ENCODE measurements at regions not wholly inside any gene's neighbourhood (a gene's known extent, or its start where the extent isn't known, plus 50 kb on each side); places are given as distances from the start of the nearest gene placed in this dataset.

- H3K9me1 ChIP-seq (ENCODE audit: control insufficient read depth, insufficient read depth, low read length): no peaks in the 10 kb centered on the region
- DNase-seq (ENCODE audit: extremely low read depth in 1 of 4, low spot score in 3 of 4): no peak
- POLR2A ChIA-PET: interaction anchor here (0.7 kb wide), 1 partner anchor 19 kb away, joined by 3 read pairs; no protein-coding TSS in a partner anchor
- H3K4me1 ChIP-seq (replicated peaks in 1 of 2; ENCODE audit: control insufficient read depth in 2 of 2, insufficient read depth in 2 of 2, low read length in 2 of 2): peaks cover 0 to under 1% of the 10 kb centered on the region in 2 experiments; a peak in 1 of 5 replicates
- in situ Hi-C loops (cut with MboI) (no loop called here), intact Hi-C loops (cut with micrococcal nuclease) (loop anchor here (5.0 kb wide), 1 partner anchor 472 kb away; the partner anchor contains the start of gene CXCL12)
- peaks cover 3% of the 10 kb centered on the region for H4K20me1 ChIP-seq (replicated peaks; ENCODE audit: control insufficient read depth, insufficient read depth, low read length)
- no TSS peak for BruUV-seq (replicated peaks)
- no peak overlapping the region for H3K9ac ChIP-seq (ENCODE audit: insufficient read depth in 1 of 2, low read depth in 2 of 2, low read length in 2 of 2)
- H3K79me2 ChIP-seq (ENCODE audit: control insufficient read depth, insufficient read depth, low read length): no peaks in the 10 kb centered on the region
- ATAC-seq: no peak
- no peaks in the 10 kb centered on the region for H3K9me3 ChIP-seq (replicated peaks; ENCODE audit: control insufficient read depth, insufficient read depth, low read depth, low read length)
- no peak overlapping the region for H3K4me2 ChIP-seq (ENCODE audit: insufficient read depth, low read length)
- H3K27ac ChIP-seq (ENCODE audit: extremely low read depth, low read depth, low read length): no peak overlapping the region
- no peaks in the 10 kb centered on the region for H3K36me3 ChIP-seq (ENCODE audit: control insufficient read depth, insufficient read depth, low read length)
- peaks cover 0 to 20% of the 10 kb centered on the region in 2 experiments; a peak in 3 of 5 replicates for H3K27me3 ChIP-seq (ENCODE audit: control insufficient read depth in 2 of 2, insufficient read depth in 2 of 2, low read length in 2 of 2)
- H3K4me3 ChIP-seq: no peak overlapping the region
- TF ChIP-seq ZNF12 (CRISPR knock-in tag; IDR thresholded peaks at IDR 0.05): peak; percentile 64; the same call in 1 of the 2 replicates
- TF ChIP-seq MECOM (CRISPR knock-in tag; IDR thresholded peaks at IDR 0.05): no peak
- CTCF ChIA-PET (ENCODE audit: low intra/inter-chr PET ratio): no interaction called here
- no peak overlapping the region for H2AFZ ChIP-seq (ENCODE audit: low read depth, low read length)
- no peak for FAIRE-seq
These were observed 52.1 kb upstream of the TMEM72 start for GRCh38 chr10:44858988-44859387.

DNA sequence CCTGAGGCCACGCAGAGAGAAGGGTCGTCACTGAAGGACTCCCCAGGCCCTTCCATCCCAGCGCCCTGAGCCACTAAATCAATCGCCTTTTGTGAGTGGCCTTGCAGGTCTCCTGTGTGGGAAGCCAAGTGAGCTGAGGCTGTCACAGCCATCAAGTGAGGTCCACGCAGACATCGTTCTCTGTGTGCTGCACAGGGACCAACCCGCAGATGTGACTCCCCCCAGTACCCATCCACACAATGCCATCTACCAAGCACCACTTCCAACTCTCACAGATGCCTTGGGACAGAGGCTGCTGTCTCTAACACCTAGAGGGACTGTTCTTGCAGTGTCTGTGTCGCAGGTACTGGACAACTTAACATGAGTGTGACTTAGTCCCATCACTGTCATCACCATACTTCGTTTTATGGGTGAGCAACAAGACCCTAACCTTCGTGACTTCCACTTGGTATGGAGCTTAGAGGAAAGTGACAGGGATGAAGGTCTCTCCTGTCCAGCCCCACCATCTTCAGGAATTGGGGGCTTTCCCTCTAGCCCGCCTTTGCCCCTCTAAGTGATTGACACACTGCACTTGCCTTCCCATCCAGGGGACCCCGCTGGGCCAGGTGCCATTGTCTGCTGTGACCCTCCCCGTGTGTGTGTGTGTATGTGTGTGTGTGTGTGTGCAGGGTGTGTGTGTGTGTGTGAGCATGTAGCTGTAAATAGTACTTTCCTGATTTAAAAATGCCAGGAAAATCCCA lies 51.4 kb upstream of the TMEM72 start:
- H3K36me3 ChIP-seq (ENCODE audit: control insufficient read depth, insufficient read depth, low read length): no peaks in the 10 kb centered on the region
- no peak for TF ChIP-seq THAP7 (CRISPR knock-in tag; IDR thresholded peaks at IDR 0.05)
- peaks cover 0 to 6% of the 10 kb centered on the region in 2 experiments; a peak in 1 of 5 replicates for H3K4me1 ChIP-seq (replicated peaks in 1 of 2; ENCODE audit: control insufficient read depth in 2 of 2, insufficient read depth in 2 of 2, low read length in 2 of 2)
- no peaks in the 10 kb centered on the region for H3K9me1 ChIP-seq (ENCODE audit: control insufficient read depth, insufficient read depth, low read length)
- DNase-seq (ENCODE audit: extremely low read depth in 1 of 4, low spot score in 3 of 4) (no peak), FAIRE-seq (no peak), ATAC-seq (no peak)
- peaks cover 3% of the 10 kb centered on the region for H4K20me1 ChIP-seq (replicated peaks; ENCODE audit: control insufficient read depth, insufficient read depth, low read length)
- no peaks in the 10 kb centered on the region for H3K79me2 ChIP-seq (ENCODE audit: control insufficient read depth, insufficient read depth, low read length)
- no TSS peak for BruUV-seq (replicated peaks)
- H3K9ac ChIP-seq (ENCODE audit: insufficient read depth in 1 of 2, low read depth in 2 of 2, low read length in 2 of 2): no peak overlapping the region
- under 1% methylated on average over 13 of the region's 13 CpGs for WGBS (ENCODE audit: insufficient coverage, low coverage, missing lambda C conversion rate)
- H3K27me3 ChIP-seq (ENCODE audit: control insufficient read depth in 2 of 2, insufficient read depth in 2 of 2, low read length in 2 of 2): peaks cover 0 to 27% of the 10 kb centered on the region in 2 experiments; a peak in 3 of 5 replicates
- in situ Hi-C loops (cut with MboI) (loop anchor here (10.0 kb wide), 1 partner anchor 1195 kb away; no protein-coding TSS in a partner anchor), intact Hi-C loops (cut with micrococcal nuclease) (loop anchor here (5.0 kb wide), 1 partner anchor 472 kb away; the partner anchor contains the start of gene CXCL12)
- H3K4me3 ChIP-seq: no peak overlapping the region
- POLR2A ChIA-PET: interaction anchor here (0.7 kb wide), 1 partner anchor 20 kb away, joined by 3 read pairs; no protein-coding TSS in a partner anchor
- H2AFZ ChIP-seq (ENCODE audit: low read depth, low read length): no peak overlapping the region
- H3K4me2 ChIP-seq (ENCODE audit: insufficient read depth, low read length): no peak overlapping the region
- no peak overlapping the region for H3K27ac ChIP-seq (ENCODE audit: extremely low read depth, low read depth, low read length)
- CTCF ChIA-PET (ENCODE audit: low intra/inter-chr PET ratio): no interaction called here
- no peaks in the 10 kb centered on the region for H3K9me3 ChIP-seq (replicated peaks; ENCODE audit: control insufficient read depth, insufficient read depth, low read depth, low read length)

All from K562 (cell line).